ENCODE measurements at regions not wholly inside any gene's neighbourhood (a gene's known extent, or its start where the extent isn't known, plus 50 kb on each side); places are given as distances from the start of the nearest gene placed in this dataset.

- TF ChIP-seq POLR2A (IDR thresholded peaks at IDR 0.05; ENCODE audit: extremely low read depth, insufficient read length): no peak
- no peak for TF ChIP-seq CTCF (IDR thresholded peaks at IDR 0.05; ENCODE audit: low read depth, low read length)
Measured at GRCh38 chr5:128665747-128666355, 127.8 kb upstream of the FBN2 start.
